Tibial nerve (tissue), 4 donors: ENCODE measurements at regions not wholly inside any gene's neighbourhood (a gene's known extent, or its start where the extent isn't known, plus 50 kb on each side); places are given as distances from the start of the nearest gene placed in this dataset.
"Not testable (repeated sequence)": the region's sequence is repeated elsewhere in the genome, so short reads cannot be mapped to it uniquely, and the experiment has no call there.

Source experiments
- DNase-seq, 2 donors: peaks; one replicate each; pipeline ENCODE4 v3.0.0-alpha.2; 2019; ENCODE audit warnings: low spot score in 2 of 2
- H3K27ac ChIP-seq, 4 donors: fragments of 200-600 bp; sonication (generic) in 3 of 4; one replicate each; pipeline ENCODE4 v1.5.1; 2017 to 2019; ENCODE audit warnings: mild to moderate bottlenecking in 1 of 4
- H3K27me3 ChIP-seq, 2 donors: fragments of 200-600 bp; sonication (generic) in 1 of 2; one replicate each; pipeline versions ENCODE4 v1.5.1 to v1.6.0; 2017 to 2019
- H3K36me3 ChIP-seq, 3 donors: fragments of 200-600 bp; sonication (generic); one replicate each; pipeline ENCODE4 v1.5.1; 2018 to 2019
- H3K4me1 ChIP-seq, 4 donors: fragments of 200-600 bp; sonication (generic) in 3 of 4; one replicate each; pipeline ENCODE4 v1.5.1; 2017 to 2019
- H3K4me3 ChIP-seq, 4 donors: fragments of 200-600 bp; sonication (generic) in 3 of 4; one replicate each; pipeline ENCODE4 v1.5.1; 2017 to 2019; ENCODE audit warnings: mild to moderate bottlenecking in 1 of 4, moderate library complexity in 1 of 4
- H3K9me3 ChIP-seq, 4 donors: fragments of 200-600 bp; sonication (generic) in 3 of 4; one replicate each; pipeline ENCODE4 v1.5.1; 2017 to 2019
- EP300 ChIP-seq, 2 donors: sonication (generic); formaldehyde crosslinking; IDR thresholded peaks; one replicate each; pipeline ENCODE4 v1.6.1; 2017; ENCODE audit warnings: antibody characterized with exemption in 2 of 2, mild to moderate bottlenecking in 1 of 2
- POLR2A ChIP-seq, 2 donors: fragments of 450-650 bp; IDR thresholded peaks; one replicate each; pipeline ENCODE4 v1.6.1; 2017; ENCODE audit warnings: antibody characterized with exemption in 2 of 2, mild to moderate bottlenecking in 2 of 2, moderate library complexity in 2 of 2
- WGBS, 2 donors: methylation state at CpG; one replicate each; pipeline ENCODE4 v1.1.5; 2018; 5-methylcytosine and 5-hydroxymethylcytosine counted together
- TF ChIP-seq, protein P1 (sequence below), 5 experiments: fragments of 200-600 bp in 3 of 5; fragments of 450-650 bp in 2 of 5; sonication (generic) in 3 of 5; IDR thresholded peaks; one replicate each; pipeline ENCODE4 v1.5.1; 2016 to 2019; ENCODE audit warnings: antibody characterized with exemption in 5 of 5, mild to moderate bottlenecking in 3 of 5, moderate library complexity in 2 of 5

DNA sequence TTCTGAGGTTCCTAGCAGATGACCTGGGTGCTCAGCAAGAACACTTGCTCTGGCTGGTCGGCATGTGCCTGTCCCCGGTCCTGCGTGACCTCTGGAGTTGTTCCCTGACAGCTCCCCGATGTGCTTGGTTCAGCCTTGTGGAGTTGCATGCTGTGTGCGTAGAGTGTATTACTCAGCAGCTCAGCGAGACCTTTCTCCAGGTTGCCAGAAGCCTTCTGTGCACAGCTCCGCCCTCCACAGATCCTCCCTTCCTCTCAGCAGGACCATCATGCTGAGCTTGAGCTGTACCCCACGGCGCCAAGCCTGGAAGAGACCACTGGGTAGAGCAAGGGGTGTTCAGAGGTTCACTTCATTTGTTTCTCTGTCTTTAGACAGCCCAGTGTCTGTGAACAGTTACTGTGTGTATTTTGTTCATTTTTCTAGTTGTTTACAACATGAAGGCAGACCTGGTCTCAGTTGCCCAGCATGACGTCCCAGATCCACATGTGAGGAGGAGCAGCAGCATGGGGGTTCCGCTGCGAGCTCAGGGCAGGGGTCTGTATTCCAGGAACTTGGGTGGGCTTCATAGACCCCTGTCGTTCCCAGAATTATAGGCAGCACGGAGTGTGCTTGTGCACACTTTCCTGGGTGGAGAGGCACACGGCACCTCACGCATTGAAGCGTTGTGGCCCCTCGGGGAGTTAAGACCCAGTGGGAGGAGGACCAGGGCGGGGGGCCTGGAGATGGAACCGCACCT is 148.6 kb downstream of the IGLL1 start:
- Histone ChIP-seq H3K4me1 (peaks cover 0 to 13% (median 2%) of the 10 kb centered on the region in 4 donors), H3K4me3 (no peak overlapping the region), H3K27ac (no peak overlapping the region), H3K27me3 (no peaks in the 10 kb centered on the region), H3K36me3 (no peaks in the 10 kb centered on the region), H3K9me3 (peaks cover 0 to 20% (median 3%) of the 10 kb centered on the region in 4 donors)
- no peak for TF ChIP-seq EP300 (IDR thresholded peaks at IDR 0.05)
- TF ChIP-seq, protein P1, sequence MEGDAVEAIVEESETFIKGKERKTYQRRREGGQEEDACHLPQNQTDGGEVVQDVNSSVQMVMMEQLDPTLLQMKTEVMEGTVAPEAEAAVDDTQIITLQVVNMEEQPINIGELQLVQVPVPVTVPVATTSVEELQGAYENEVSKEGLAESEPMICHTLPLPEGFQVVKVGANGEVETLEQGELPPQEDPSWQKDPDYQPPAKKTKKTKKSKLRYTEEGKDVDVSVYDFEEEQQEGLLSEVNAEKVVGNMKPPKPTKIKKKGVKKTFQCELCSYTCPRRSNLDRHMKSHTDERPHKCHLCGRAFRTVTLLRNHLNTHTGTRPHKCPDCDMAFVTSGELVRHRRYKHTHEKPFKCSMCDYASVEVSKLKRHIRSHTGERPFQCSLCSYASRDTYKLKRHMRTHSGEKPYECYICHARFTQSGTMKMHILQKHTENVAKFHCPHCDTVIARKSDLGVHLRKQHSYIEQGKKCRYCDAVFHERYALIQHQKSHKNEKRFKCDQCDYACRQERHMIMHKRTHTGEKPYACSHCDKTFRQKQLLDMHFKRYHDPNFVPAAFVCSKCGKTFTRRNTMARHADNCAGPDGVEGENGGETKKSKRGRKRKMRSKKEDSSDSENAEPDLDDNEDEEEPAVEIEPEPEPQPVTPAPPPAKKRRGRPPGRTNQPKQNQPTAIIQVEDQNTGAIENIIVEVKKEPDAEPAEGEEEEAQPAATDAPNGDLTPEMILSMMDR (IDR thresholded peaks at IDR 0.05), result no peak
- TF ChIP-seq POLR2A (IDR thresholded peaks at IDR 0.05), result no peak
- DNase-seq, result no peak
- 66 to 71% methylated on average over 19 to 20 of the region's 20 CpGs for WGBS, 2 donors

DNA sequence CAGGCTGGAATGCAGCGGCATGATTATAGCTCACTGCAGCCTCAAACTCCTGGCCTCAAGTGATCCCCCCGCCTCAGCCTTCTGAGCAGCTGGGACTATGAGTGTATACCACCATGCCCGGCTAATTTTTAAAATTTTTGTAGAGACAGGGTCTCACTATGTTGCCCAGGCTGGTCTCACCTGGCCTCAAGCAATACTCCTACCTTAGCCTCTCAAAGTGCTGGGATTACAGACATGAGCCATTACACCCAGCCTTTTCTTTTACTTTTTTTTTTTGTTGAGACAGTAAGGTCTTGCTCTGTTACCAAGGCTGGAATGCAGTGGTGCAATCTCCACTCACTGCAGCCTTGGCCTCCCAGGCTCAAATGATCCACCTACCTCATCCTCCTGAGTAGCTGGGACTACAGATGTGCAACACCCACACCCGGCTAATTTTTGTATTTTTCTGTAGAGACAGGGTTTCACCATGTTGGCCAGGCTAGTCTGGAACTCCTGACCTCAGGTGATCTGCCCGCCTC is 155.5 kb downstream of the IGLL1 start:
- 92 to 95% methylated on average over 5 of the region's 5 CpGs for WGBS, 2 donors

DNA sequence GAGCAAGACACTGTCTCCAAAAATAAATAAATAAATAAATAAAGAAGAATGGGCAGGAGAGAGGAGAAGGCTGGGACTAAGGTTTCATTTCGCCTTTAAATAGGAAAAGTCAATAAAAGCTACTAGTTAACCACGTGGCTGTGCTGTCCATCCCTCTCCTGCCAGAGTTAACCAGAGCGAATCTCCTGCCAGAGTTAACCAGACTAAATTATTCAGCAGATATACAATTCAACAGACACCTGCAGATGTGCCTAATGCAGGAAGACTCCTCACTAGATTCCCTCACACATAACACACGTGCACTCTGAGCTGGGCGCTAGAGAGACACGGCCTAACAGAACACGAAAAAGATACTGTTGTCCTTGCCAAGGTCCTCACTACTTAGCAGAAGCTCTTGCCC is 156.1 kb downstream of the IGLL1 start:
- Histone ChIP-seq H3K27ac (no peak overlapping the region), H3K9me3 (peaks cover 0 to 12% (median 0%) of the 10 kb centered on the region in 4 donors), H3K27me3 (no peaks in the 10 kb centered on the region), H3K36me3 (no peaks in the 10 kb centered on the region), H3K4me3 (no peak overlapping the region), H3K4me1 (no peaks in the 10 kb centered on the region)
- TF ChIP-seq, protein P1 (IDR thresholded peaks at IDR 0.05), result no peak
- no peak for TF ChIP-seq POLR2A (IDR thresholded peaks at IDR 0.05)
- TF ChIP-seq EP300 (IDR thresholded peaks at IDR 0.05), result no peak
- no peak for DNase-seq
- 71 to 78% methylated on average over 7 of the region's 7 CpGs for WGBS, 2 donors

More for the DNA sequence above, 155.5 kb downstream of the IGLL1 start:
- DNase-seq, H3K4me3 ChIP-seq, H3K27ac ChIP-seq, H3K4me1 ChIP-seq, H3K36me3 ChIP-seq, H3K27me3 ChIP-seq: not testable (repeated sequence)
- H3K9me3 ChIP-seq, result peaks cover 0 to 18% (median under 1%) of the 10 kb centered on the region in 4 donors

DNA sequence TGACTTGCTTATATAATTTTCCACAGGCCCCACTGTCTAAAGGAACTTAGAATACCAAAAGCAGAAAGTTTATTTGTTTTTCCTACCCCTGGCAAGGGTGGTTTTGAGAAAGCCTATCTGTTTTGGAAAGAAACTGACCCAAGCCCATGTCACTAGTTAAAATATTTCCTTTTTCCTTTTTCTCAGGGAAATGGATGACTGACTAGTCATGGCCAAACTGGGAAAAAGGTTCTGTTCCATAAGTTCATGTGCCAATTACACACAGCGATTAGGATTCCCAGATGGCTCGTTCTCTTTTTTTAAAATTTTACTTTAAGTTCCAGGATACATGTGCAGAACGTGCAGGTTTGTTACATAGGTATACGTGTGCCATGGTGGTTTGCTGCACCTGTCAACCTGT is 157.8 kb downstream of the IGLL1 start:
- not testable (repeated sequence) for H3K4me1 ChIP-seq, H3K27me3 ChIP-seq, H3K36me3 ChIP-seq, H3K27ac ChIP-seq, DNase-seq, H3K4me3 ChIP-seq, H3K9me3 ChIP-seq
- 78 to 92% methylated on average over 4 of the region's 4 CpGs for WGBS, 2 donors

DNA sequence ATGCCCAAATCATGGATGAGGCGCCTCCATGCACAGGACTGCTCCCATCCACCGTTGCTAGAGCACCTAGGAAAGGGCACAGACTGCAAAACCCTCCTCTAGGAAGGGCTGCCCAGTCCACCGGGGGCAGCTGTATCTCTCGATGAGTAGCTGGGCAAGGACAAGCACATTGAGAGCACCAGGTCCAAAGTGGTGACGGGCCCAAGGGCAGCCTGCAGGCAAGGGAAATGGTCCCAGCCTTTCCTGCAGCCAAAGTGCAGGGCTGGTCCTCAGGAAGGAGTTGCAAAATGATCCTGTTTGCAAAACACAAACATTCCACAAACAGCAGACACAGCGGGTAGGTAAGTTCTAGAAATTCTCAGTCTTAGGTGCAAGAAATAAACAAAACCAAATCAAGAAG is 158.8 kb downstream of the IGLL1 start:
- DNase-seq, H3K9me3 ChIP-seq, H3K36me3 ChIP-seq, H3K27me3 ChIP-seq, H3K27ac ChIP-seq, H3K4me1 ChIP-seq, H3K4me3 ChIP-seq: not testable (repeated sequence)
- WGBS, 2 donors, result 93 to 94% methylated on average over 6 of the region's 6 CpGs

DNA sequence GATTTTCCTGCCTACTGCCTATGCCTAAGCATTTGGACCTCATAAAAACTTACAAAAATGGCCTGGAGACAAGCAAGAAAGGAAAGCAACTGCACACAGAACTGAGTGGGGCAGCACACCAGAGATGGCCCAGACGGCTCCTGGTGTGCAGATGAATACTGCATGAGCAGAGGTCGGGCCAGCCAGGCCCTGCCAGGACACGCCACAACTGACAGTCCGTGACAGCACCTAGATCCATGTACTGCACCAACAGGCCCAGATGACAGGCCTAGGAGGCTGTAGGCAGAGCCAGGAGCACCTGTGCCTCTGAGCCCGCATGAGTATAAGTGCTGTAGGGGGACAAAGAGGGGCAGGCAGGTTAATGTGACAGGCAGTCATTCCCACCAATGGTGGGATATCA is 160.2 kb downstream of the IGLL1 start:
- no peak for TF ChIP-seq EP300 (IDR thresholded peaks at IDR 0.05)
- TF ChIP-seq, protein P1 (IDR thresholded peaks at IDR 0.05), result no peak
- TF ChIP-seq POLR2A (IDR thresholded peaks at IDR 0.05), result no peak
- DNase-seq, result no peak
- Histone ChIP-seq H3K36me3 (no peaks in the 10 kb centered on the region), H3K4me3 (no peak overlapping the region), H3K27me3 (no peaks in the 10 kb centered on the region), H3K27ac (no peak overlapping the region), H3K9me3 (no peaks in the 10 kb centered on the region), H3K4me1 (no peaks in the 10 kb centered on the region)
- 63 to 65% methylated on average over 3 to 5 of the region's 5 CpGs for WGBS, 2 donors
